ENCODE measurements at regions not wholly inside any gene's neighbourhood (a gene's known extent, or its start where the extent isn't known, plus 50 kb on each side); places are given as distances from the start of the nearest gene placed in this dataset.
A peak's percentile ranks its signal among the peaks of the same experiment; 100 is the strongest.

- H3K4me3 ChIP-seq (ENCODE audit: low read depth, low read length) = no peak overlapping the region
- no peak for TF ChIP-seq CTCF (IDR thresholded peaks at IDR 0.05; ENCODE audit: insufficient read depth, low read depth, low read length)
- DNase-seq (ENCODE audit: low read depth) = no peak
Observed at GRCh38 chr2:42918671-42919318, 126.4 kb upstream of the HAAO start.

- no peak for DNase-seq (ENCODE audit: low read depth)
- no peak overlapping the region for H3K4me3 ChIP-seq (ENCODE audit: low read depth, low read length)
Observed at GRCh38 chr2:42918041-42918440, 125.7 kb upstream of the HAAO start.

GRCh38 chr2:42917425-42917927 lies 125.1 kb upstream of the HAAO start:
- DNase-seq (ENCODE audit: low read depth) = peak; percentile 91
- H3K4me3 ChIP-seq (ENCODE audit: low read depth, low read length) = peak overlapping the region; percentile 6
- no peak for TF ChIP-seq CTCF (IDR thresholded peaks at IDR 0.05; ENCODE audit: insufficient read depth, low read depth, low read length)

More at GRCh38 chr2:42918041-42918440, 125.7 kb upstream of the HAAO start:
- TF ChIP-seq CTCF (IDR thresholded peaks at IDR 0.05; ENCODE audit: insufficient read depth, low read depth, low read length) = no peak

GRCh38 chr2:42916324-42916723 lies 123.9 kb upstream of the HAAO start:
- no peak for TF ChIP-seq CTCF (IDR thresholded peaks at IDR 0.05; ENCODE audit: insufficient read depth, low read depth, low read length)
- no peak overlapping the region for H3K4me3 ChIP-seq (ENCODE audit: low read depth, low read length)
- DNase-seq (ENCODE audit: low read depth) = no peak

- no peak for DNase-seq (ENCODE audit: low read depth)
- TF ChIP-seq CTCF (IDR thresholded peaks at IDR 0.05; ENCODE audit: insufficient read depth, low read depth, low read length) = no peak
- H3K4me3 ChIP-seq (ENCODE audit: low read depth, low read length) = no peak overlapping the region
Observed at GRCh38 chr2:42914860-42915259, 122.5 kb upstream of the HAAO start.

GRCh38 chr2:42914314-42914713 lies 121.9 kb upstream of the HAAO start:
- no peak for DNase-seq (ENCODE audit: low read depth)
- H3K4me3 ChIP-seq (ENCODE audit: low read depth, low read length) = no peak overlapping the region
- TF ChIP-seq CTCF (IDR thresholded peaks at IDR 0.05; ENCODE audit: insufficient read depth, low read depth, low read length) = no peak

Data from fibroblast of villous mesenchyme (primary cell).